Cerebellar cortex (tissue), 1 donor: ENCODE measurements at regions not wholly inside any gene's neighbourhood (a gene's known extent, or its start where the extent isn't known, plus 50 kb on each side); places are given as distances from the start of the nearest gene placed in this dataset.
"Not testable (repeated sequence)": the region's sequence is repeated elsewhere in the genome, so short reads cannot be mapped to it uniquely, and the experiment has no call there.

Experiments used
- DNase-seq: peaks from one replicate; pipeline ENCODE4 v3.0.0-alpha.2; 2015; ENCODE audit warnings: low spot score

- no peak for DNase-seq
These were observed 344.9 kb downstream of the DCDC2C start for GRCh38 chr2:4047961-4048891.

- no peak for DNase-seq
These were observed 346.1 kb downstream of the DCDC2C start for GRCh38 chr2:4049463-4049862.

GRCh38 chr2:4053769-4054493 lies 350.6 kb downstream of the DCDC2C start:
- DNase-seq = no peak

GRCh38 chr2:4066217-4066616 lies 362.8 kb downstream of the DCDC2C start:
- DNase-seq = no peak

GRCh38 chr2:4073026-4073569 lies 369.7 kb downstream of the DCDC2C start:
- DNase-seq = no peak

- DNase-seq = no peak
These were observed 373.6 kb downstream of the DCDC2C start for GRCh38 chr2:4077017-4077416.

- DNase-seq = no peak
These were observed 381.8 kb downstream of the DCDC2C start for GRCh38 chr2:4085186-4085585.

- DNase-seq = no peak
These were observed 387.6 kb downstream of the DCDC2C start for GRCh38 chr2:4090668-4091630.

- DNase-seq = no peak
These were observed 388.5 kb downstream of the DCDC2C start for GRCh38 chr2:4091869-4092268.

- DNase-seq = no peak
These were observed 391.4 kb downstream of the DCDC2C start for GRCh38 chr2:4094743-4095142.

- no peak for DNase-seq
These were observed 393.8 kb downstream of the DCDC2C start for GRCh38 chr2:4096978-4097766.

GRCh38 chr2:4098137-4098536 lies 394.8 kb downstream of the DCDC2C start:
- no peak for DNase-seq

GRCh38 chr2:4101936-4102335 lies 398.6 kb downstream of the DCDC2C start:
- no peak for DNase-seq

GRCh38 chr2:4107179-4107578 lies 403.8 kb downstream of the DCDC2C start:
- DNase-seq = no peak

- DNase-seq = no peak
These were observed 406.9 kb downstream of the DCDC2C start for GRCh38 chr2:4110273-4110672.

GRCh38 chr2:4115435-4115834 lies 412.1 kb downstream of the DCDC2C start:
- DNase-seq = not testable (repeated sequence)

- DNase-seq = no peak
These were observed 419.4 kb downstream of the DCDC2C start for GRCh38 chr2:4122726-4123125.

GRCh38 chr2:4130651-4131050 lies 427.3 kb downstream of the DCDC2C start:
- DNase-seq = no peak

GRCh38 chr2:4134551-4135550 lies 431.5 kb downstream of the DCDC2C start:
- no peak for DNase-seq

GRCh38 chr2:4135765-4136164 lies 432.4 kb downstream of the DCDC2C start:
- DNase-seq = no peak
